ENCODE measurements at regions not wholly inside any gene's neighbourhood (a gene's known extent, or its start where the extent isn't known, plus 50 kb on each side); places are given as distances from the start of the nearest gene placed in this dataset.
A peak's percentile ranks its signal among the peaks of the same experiment; 100 is the strongest.
"Not testable (repeated sequence)": the region's sequence is repeated elsewhere in the genome, so short reads cannot be mapped to it uniquely, and the experiment has no call there.

DNA sequence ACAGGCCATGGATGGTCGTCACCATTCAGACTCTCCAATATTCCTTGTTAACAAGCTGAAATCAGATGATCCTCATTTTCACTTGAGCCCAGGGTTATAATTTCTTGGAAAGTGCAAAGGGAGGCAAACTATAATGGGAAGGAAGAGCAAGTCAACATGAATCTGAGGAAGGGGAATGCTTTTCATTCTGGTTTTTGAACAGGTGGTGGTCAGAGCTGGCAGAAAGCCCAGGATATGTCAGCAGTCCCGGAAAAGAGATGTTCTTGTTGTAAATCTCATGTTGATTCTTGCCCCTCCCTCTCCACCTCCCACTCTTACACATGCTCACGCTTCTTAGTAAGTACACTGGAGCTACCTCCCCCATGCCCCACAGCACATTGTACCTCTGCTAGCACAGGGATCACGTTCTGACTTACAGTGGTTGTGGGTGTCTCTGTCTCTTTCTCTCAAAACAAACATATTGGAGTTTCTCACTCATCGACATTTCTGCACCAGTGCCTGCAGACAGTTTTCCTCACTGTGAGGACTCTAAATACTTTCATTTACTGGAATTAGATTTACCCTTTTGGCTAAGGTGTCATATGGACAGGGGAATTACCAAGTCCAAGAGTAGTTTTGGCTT lies 77.6 kb downstream of the XCL2 start:
- Histone ChIP-seq H3K27ac (ENCODE audit: low read depth, low read length) (no peak overlapping the region), H3K4me1 (ENCODE audit: control insufficient read depth, insufficient read depth, low read length) (no peaks in the 10 kb centered on the region), H3K27me3 (ENCODE audit: control insufficient read depth, insufficient read depth, low read length) (no peaks in the 10 kb centered on the region), H3K36me3 (ENCODE audit: control insufficient read depth, insufficient read depth, low read length) (no peaks in the 10 kb centered on the region), H3K4me3 (ENCODE audit: low read depth, low read length) (no peak overlapping the region), H3K9me3 (ENCODE audit: control insufficient read depth, insufficient read depth, low read length) (no peaks in the 10 kb centered on the region)
- 20% methylated on average over 2 of the region's 5 CpGs for WGBS (ENCODE audit: insufficient coverage)
- peak in 2 of 6 donors; percentile 46 to 69 for DNase-seq (ENCODE audit: low read depth in 4 of 6, low spot score in 6 of 6)

DNA sequence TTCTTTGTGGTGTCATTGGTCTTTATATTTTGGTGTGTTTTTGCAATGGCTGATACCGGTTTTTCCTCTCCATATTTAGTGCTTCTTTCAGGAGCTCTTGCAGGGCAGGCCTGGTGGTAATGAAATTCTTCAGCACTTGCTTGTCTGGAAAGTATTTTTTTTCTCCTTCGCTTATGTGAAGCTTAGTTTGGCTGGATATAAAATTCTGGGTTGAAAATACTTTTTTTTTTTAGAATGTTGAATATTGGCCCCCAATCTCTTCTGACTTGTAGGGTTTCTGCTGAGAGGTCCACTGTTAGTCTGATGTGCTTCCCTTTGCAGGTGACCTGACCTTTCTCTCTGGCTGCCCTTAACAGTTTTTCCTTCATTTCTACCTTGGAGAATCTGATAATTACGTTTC lies 82.7 kb downstream of the XCL2 start:
- not testable (repeated sequence) for H3K4me1 ChIP-seq (ENCODE audit: control insufficient read depth, insufficient read depth, low read length); DNase-seq (ENCODE audit: low read depth in 4 of 6, low spot score in 6 of 6); H3K9me3 ChIP-seq (ENCODE audit: control insufficient read depth, insufficient read depth, low read length); H3K4me3 ChIP-seq (ENCODE audit: low read depth, low read length); H3K36me3 ChIP-seq (ENCODE audit: control insufficient read depth, insufficient read depth, low read length); H3K27me3 ChIP-seq (ENCODE audit: control insufficient read depth, insufficient read depth, low read length); H3K27ac ChIP-seq (ENCODE audit: low read depth, low read length)
- no CpG with 5 or more reads among the region's 3 CpGs for WGBS (ENCODE audit: insufficient coverage)

DNA sequence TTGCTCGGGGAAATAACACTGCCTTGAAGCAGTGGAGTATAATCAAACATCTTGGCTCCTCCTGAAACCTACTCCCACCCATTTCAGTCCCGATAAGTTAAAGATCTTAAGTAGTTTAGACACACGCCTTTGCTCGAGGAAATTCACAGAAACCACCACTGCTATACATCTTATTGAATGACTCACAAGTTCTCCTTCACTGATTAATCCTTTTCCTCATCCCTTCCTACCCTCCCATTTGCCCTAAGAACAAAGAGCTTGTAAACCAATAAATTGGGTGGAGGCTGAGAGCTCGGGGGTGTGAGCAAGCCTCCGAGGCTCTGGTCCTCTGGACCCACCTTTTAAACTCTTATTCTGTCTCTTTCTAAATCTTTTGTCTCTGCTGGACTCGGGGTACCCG lies 86.5 kb downstream of the XCL2 start:
- not testable (repeated sequence) for H3K4me3 ChIP-seq (ENCODE audit: low read depth, low read length); DNase-seq (ENCODE audit: low read depth in 4 of 6, low spot score in 6 of 6); H3K27me3 ChIP-seq (ENCODE audit: control insufficient read depth, insufficient read depth, low read length); H3K9me3 ChIP-seq (ENCODE audit: control insufficient read depth, insufficient read depth, low read length); H3K4me1 ChIP-seq (ENCODE audit: control insufficient read depth, insufficient read depth, low read length); H3K27ac ChIP-seq (ENCODE audit: low read depth, low read length); H3K36me3 ChIP-seq (ENCODE audit: control insufficient read depth, insufficient read depth, low read length)
- WGBS (ENCODE audit: insufficient coverage): no CpG with 5 or more reads among the region's 8 CpGs

DNA sequence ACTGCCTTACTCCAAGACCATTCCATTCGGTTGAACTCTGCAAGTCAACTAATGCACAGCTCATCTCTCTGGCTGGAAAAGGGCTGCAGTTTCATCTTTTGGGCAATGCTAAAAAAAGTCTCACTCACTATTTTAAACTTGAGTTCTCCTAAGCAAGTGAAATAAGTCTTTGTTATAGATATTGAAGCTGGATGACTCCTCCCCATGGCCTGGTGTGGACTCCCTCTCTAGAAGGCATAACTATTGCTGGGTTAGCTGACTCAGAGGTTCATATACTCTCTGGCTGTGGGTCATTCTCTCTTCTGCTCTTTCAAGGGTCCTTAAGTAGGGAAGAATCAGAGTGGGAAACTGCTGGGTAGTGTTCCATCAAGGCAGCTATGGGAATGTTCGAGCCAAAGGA lies 88.0 kb downstream of the XCL2 start:
- Histone ChIP-seq H3K27me3 (ENCODE audit: control insufficient read depth, insufficient read depth, low read length) (no peaks in the 10 kb centered on the region), H3K4me3 (ENCODE audit: low read depth, low read length) (no peak overlapping the region), H3K9me3 (ENCODE audit: control insufficient read depth, insufficient read depth, low read length) (peaks cover 7% of the 10 kb centered on the region), H3K36me3 (ENCODE audit: control insufficient read depth, insufficient read depth, low read length) (no peaks in the 10 kb centered on the region), H3K4me1 (ENCODE audit: control insufficient read depth, insufficient read depth, low read length) (no peaks in the 10 kb centered on the region), H3K27ac (ENCODE audit: low read depth, low read length) (no peak overlapping the region)
- no peak for DNase-seq (ENCODE audit: low read depth in 4 of 6, low spot score in 6 of 6)
- WGBS (ENCODE audit: insufficient coverage): 71% methylated on average over 1 of the region's 2 CpGs

DNA sequence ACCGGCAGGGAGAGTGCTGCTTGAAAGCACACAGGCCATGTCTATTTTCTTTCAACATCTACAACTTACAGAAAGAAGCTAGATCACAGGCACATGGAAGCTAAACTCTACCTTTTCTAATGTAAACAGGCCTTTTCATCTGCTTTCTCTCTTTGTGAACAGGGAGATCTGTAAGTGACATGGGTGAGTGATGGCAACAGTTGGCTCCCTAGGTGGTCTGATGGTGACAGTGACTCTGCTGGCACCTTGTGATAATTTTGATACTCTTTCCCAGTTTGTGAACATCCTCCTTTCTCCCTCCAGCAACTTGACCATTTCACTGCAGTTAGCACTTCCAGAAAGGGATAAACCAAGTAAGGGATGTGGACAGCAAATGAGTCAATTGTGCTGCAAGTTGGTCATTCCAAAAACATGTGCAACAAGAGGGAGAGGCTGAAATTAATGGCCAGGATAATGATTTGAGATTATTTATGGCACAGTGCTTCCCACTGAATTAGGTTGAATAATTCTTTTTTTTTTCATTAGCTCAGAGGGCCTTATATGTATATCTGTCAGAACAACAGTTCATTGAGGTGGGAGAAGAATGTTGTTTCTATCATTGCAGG lies 89.5 kb downstream of the XCL2 start:
- DNase-seq (ENCODE audit: low read depth in 4 of 6, low spot score in 6 of 6): no peak
- no peaks in the 10 kb centered on the region for H3K4me1 ChIP-seq (ENCODE audit: control insufficient read depth, insufficient read depth, low read length)
- no peaks in the 10 kb centered on the region for H3K36me3 ChIP-seq (ENCODE audit: control insufficient read depth, insufficient read depth, low read length)
- H3K4me3 ChIP-seq (ENCODE audit: low read depth, low read length): no peak overlapping the region
- H3K27me3 ChIP-seq (ENCODE audit: control insufficient read depth, insufficient read depth, low read length): no peaks in the 10 kb centered on the region
- WGBS (ENCODE audit: insufficient coverage): no CpG with 5 or more reads among the region's 1 CpG
- H3K27ac ChIP-seq (ENCODE audit: low read depth, low read length): no peak overlapping the region
- peaks cover 4% of the 10 kb centered on the region for H3K9me3 ChIP-seq (ENCODE audit: control insufficient read depth, insufficient read depth, low read length)

DNA sequence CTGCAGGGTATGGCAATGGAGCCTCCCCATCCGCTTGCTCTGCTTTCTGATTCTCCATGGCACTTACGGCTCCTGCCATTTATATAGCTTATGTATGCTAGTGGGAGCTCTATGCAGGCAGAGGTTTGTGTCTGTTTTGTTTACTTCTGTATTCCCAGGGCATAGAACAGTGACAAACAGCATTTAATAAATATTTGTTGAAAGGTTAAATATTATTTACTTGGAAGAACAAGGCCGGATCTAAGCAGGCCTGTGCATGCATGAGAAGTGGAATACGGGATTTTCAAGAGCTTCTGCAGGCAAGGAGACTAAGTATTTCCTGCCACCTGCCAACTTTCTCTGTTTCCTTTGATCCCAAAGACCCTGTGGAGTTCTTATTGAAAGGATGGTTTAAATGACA lies 90.7 kb downstream of the XCL2 start:
- Histone ChIP-seq H3K4me3 (ENCODE audit: low read depth, low read length) (no peak overlapping the region), H3K9me3 (ENCODE audit: control insufficient read depth, insufficient read depth, low read length) (peaks cover 2% of the 10 kb centered on the region)
- 100% methylated on average over 1 of the region's 4 CpGs for WGBS (ENCODE audit: insufficient coverage)

DNA sequence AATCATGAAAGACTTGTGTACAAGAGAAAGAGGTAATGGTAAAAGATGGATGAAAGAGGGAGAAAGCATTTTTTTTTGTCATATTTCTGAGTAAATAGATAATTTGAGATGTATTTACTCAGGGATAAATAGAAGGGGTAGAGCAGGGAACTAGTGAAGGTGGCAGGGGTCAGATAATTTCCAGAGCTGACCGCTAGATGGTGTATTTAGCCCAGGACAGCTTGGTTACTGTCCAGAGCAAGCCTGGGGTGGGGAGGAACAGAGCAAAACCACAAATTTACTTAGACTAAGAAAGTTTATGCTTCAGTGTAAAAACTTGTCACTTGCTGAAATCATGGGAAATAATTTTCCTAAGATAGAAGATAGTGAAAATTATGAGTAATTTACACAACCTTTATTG lies 91.5 kb downstream of the XCL2 start:
- no peaks in the 10 kb centered on the region for H3K27me3 ChIP-seq (ENCODE audit: control insufficient read depth, insufficient read depth, low read length)
- H3K4me3 ChIP-seq (ENCODE audit: low read depth, low read length): no peak overlapping the region
- WGBS (ENCODE audit: insufficient coverage): no CpG with 5 or more reads among the region's 1 CpG
- H3K27ac ChIP-seq (ENCODE audit: low read depth, low read length): no peak overlapping the region
- H3K4me1 ChIP-seq (ENCODE audit: control insufficient read depth, insufficient read depth, low read length): no peaks in the 10 kb centered on the region
- peaks cover 2% of the 10 kb centered on the region for H3K9me3 ChIP-seq (ENCODE audit: control insufficient read depth, insufficient read depth, low read length)
- H3K36me3 ChIP-seq (ENCODE audit: control insufficient read depth, insufficient read depth, low read length): no peaks in the 10 kb centered on the region
- DNase-seq (ENCODE audit: low read depth in 4 of 6, low spot score in 6 of 6): no peak

More for the DNA sequence above, 90.7 kb downstream of the XCL2 start:
- no peaks in the 10 kb centered on the region for H3K4me1 ChIP-seq (ENCODE audit: control insufficient read depth, insufficient read depth, low read length)
- H3K27ac ChIP-seq (ENCODE audit: low read depth, low read length): no peak overlapping the region
- DNase-seq (ENCODE audit: low read depth in 4 of 6, low spot score in 6 of 6): no peak
- no peaks in the 10 kb centered on the region for H3K36me3 ChIP-seq (ENCODE audit: control insufficient read depth, insufficient read depth, low read length)
- H3K27me3 ChIP-seq (ENCODE audit: control insufficient read depth, insufficient read depth, low read length): no peaks in the 10 kb centered on the region

DNA sequence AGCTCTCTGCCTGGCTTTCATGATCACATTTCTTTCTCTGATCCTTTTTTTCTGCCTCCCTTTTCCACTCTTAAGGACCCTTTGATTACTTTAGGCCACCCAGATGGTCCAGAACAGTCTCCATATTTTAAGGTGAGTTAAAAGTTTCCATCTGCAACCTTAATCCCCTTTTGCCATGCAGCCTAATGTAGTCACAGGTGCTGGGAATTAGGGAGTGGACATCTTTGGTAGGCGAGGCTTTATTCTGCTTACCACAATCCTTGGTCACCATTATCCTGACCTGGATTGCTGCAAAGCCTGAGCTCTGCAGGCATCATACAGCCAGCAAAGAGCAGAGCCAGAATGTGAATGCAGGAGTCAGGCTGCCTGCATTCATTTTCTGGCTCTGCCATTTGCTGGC lies 95.9 kb downstream of the XCL2 start:
- no CpG with 5 or more reads among the region's 1 CpG for WGBS (ENCODE audit: insufficient coverage)
- no peaks in the 10 kb centered on the region for H3K27me3 ChIP-seq (ENCODE audit: control insufficient read depth, insufficient read depth, low read length)
- H3K36me3 ChIP-seq (ENCODE audit: control insufficient read depth, insufficient read depth, low read length): no peaks in the 10 kb centered on the region
- H3K4me1 ChIP-seq (ENCODE audit: control insufficient read depth, insufficient read depth, low read length): no peaks in the 10 kb centered on the region
- H3K4me3 ChIP-seq (ENCODE audit: low read depth, low read length): no peak overlapping the region
- DNase-seq (ENCODE audit: low read depth in 4 of 6, low spot score in 6 of 6): no peak
- H3K27ac ChIP-seq (ENCODE audit: low read depth, low read length): no peak overlapping the region
- H3K9me3 ChIP-seq (ENCODE audit: control insufficient read depth, insufficient read depth, low read length): peaks cover 2% of the 10 kb centered on the region

DNA sequence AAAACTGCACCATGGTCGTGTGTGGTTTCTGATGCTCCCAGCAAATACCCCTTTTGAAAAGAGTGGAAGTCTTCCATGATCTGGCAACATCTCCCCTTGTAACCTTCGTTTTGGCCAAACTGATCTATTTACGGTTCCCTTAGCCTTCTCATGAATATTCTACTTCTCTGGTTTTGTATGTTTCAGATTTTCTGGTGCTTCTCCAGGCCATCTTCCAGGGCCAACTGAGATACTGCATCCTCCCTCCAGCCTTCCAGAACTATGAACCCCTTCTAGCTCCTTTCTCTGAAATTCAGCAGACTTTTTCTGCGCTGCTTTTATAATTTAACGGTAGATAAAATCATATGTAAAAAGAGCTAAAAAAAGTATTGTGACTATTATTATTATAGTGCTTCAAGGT lies 97.7 kb downstream of the XCL2 start:
- H3K9me3 ChIP-seq (ENCODE audit: control insufficient read depth, insufficient read depth, low read length): no peaks in the 10 kb centered on the region
- H3K4me1 ChIP-seq (ENCODE audit: control insufficient read depth, insufficient read depth, low read length): no peaks in the 10 kb centered on the region
- 100% methylated on average over 1 of the region's 5 CpGs for WGBS (ENCODE audit: insufficient coverage)
- H3K36me3 ChIP-seq (ENCODE audit: control insufficient read depth, insufficient read depth, low read length): no peaks in the 10 kb centered on the region
- H3K27ac ChIP-seq (ENCODE audit: low read depth, low read length): no peak overlapping the region
- no peaks in the 10 kb centered on the region for H3K27me3 ChIP-seq (ENCODE audit: control insufficient read depth, insufficient read depth, low read length)
- H3K4me3 ChIP-seq (ENCODE audit: low read depth, low read length): no peak overlapping the region
- DNase-seq (ENCODE audit: low read depth in 4 of 6, low spot score in 6 of 6): peak in 1 of 6 donors; percentile 57

DNA sequence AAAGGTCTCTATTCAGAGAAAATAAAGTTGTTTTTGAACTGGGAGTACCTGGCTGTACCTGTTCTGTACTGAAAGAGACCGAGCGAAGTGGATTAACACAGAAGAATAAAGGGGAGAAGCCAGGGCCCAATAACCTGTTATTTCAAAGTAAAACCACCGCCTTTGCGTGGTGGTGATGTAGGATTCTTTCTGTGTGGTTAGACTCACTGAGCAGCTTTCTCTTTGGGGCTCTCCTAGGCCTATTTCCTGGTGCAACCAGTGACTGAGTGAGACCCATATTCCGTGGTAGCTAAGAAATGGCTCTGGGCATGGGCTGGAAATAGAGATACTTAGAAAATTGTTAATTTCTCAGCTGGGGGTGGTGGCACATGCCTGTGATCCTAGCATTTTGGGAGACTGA lies 99.9 kb downstream of the XCL2 start:
- WGBS (ENCODE audit: insufficient coverage): 78% methylated on average over 5 of the region's 5 CpGs
- no peak overlapping the region for H3K4me3 ChIP-seq (ENCODE audit: low read depth, low read length)
- H3K4me1 ChIP-seq (ENCODE audit: control insufficient read depth, insufficient read depth, low read length): peaks cover 5% of the 10 kb centered on the region
- no peaks in the 10 kb centered on the region for H3K9me3 ChIP-seq (ENCODE audit: control insufficient read depth, insufficient read depth, low read length)
- no peaks in the 10 kb centered on the region for H3K27me3 ChIP-seq (ENCODE audit: control insufficient read depth, insufficient read depth, low read length)
- no peak overlapping the region for H3K27ac ChIP-seq (ENCODE audit: low read depth, low read length)
- no peaks in the 10 kb centered on the region for H3K36me3 ChIP-seq (ENCODE audit: control insufficient read depth, insufficient read depth, low read length)
- no peak for DNase-seq (ENCODE audit: low read depth in 4 of 6, low spot score in 6 of 6)
